Heart right ventricle (tissue), 16 donors: ENCODE measurements at regions not wholly inside any gene's neighbourhood (a gene's known extent, or its start where the extent isn't known, plus 50 kb on each side); places are given as distances from the start of the nearest gene placed in this dataset.

ENCODE experiments used
- ATAC-seq, 8 donors: fragments of 200-7000 bp; cut with Tn5 transposase; one replicate each; pipeline ENCODE4 v1.9.1; 2020; ENCODE audit warnings: mild to moderate bottlenecking in 8 of 8, moderate library complexity in 8 of 8, moderate number of reproducible peaks in 1 of 8
- DNase-seq, 2 donors: peaks; one replicate each; pipeline ENCODE4 v3.0.0-alpha.2; 2020
- H3K27ac ChIP-seq, 10 donors: fragments of 200-600 bp; sonication (generic) in 2 of 10; one replicate each; pipeline versions ENCODE4 v1.5.0 to v1.8.0; 2020 to 2022; ENCODE audit warnings: mild to moderate bottlenecking in 3 of 10
- H3K27me3 ChIP-seq, 7 donors: fragments of 200-600 bp; one replicate each; pipeline ENCODE4 v1.8.0; 2021 to 2022; ENCODE audit warnings: mild to moderate bottlenecking in 2 of 7
- H3K36me3 ChIP-seq, 9 donors: fragments of 200-600 bp; sonication (generic) in 1 of 9; one replicate each; pipeline versions ENCODE4 v1.5.0 to v1.8.0; 2020 to 2022; ENCODE audit warnings: mild to moderate bottlenecking in 2 of 9
- H3K4me1 ChIP-seq, 9 donors: fragments of 200-600 bp; sonication (generic) in 1 of 9; one replicate each; pipeline versions ENCODE4 v1.5.0 to v1.8.0; 2020 to 2022; ENCODE audit warnings: mild to moderate bottlenecking in 4 of 9
- H3K4me3 ChIP-seq, 10 donors: fragments of 200-600 bp; sonication (generic) in 2 of 10; one replicate each; pipeline versions ENCODE4 v1.5.0 to v1.8.0; 2020 to 2022; ENCODE audit warnings: mild to moderate bottlenecking in 7 of 10, moderate library complexity in 2 of 10
- H3K9me3 ChIP-seq, 11 donors: fragments of 200-600 bp in 10 of 11; sonication (generic) in 2 of 11; one replicate each; pipeline versions ENCODE4 v1.5.0 to v1.8.0; 2013 to 2022; ENCODE audit warnings: mild to moderate bottlenecking in 2 of 11, control low read depth in 1 of 11, moderate library complexity in 1 of 11
- CTCF ChIP-seq, 9 donors: fragments of 200-600 bp; sonication (generic) in 2 of 9; IDR thresholded peaks; one replicate each; pipeline versions ENCODE4 v1.5.0 to v1.8.0; 2021 to 2022; ENCODE audit warnings: antibody characterized with exemption in 9 of 9, mild to moderate bottlenecking in 5 of 9, moderate library complexity in 1 of 9
- WGBS, 2 donors: extraction: QIAGEN DNeasy Blood & Tissue Kit; methylation state at CpG; one replicate each; pipeline ENCODE4 v1.1.7; 2013; ENCODE audit warnings: inconsistent platforms in 1 of 2; 5-methylcytosine and 5-hydroxymethylcytosine counted together
- intact Hi-C, 10 donors: fragments of 100-400 bp; cut with DNase I; formaldehyde crosslinking; loops; one replicate each; pipeline versions ENCODE4 v1.11.1 to v1.14.2; 2022
- donor health status: Arrhythmogenic right ventricular cardiomyopathy.
- donor health status: ischemic (EF 13 %, LVEDD 7.1; RV severe dilation, severe dysfunction).
- donor health status: healthy with polysubstance abuse.
- donor health status: DM: no; HTN: yes; CAD: no.
- donor health status: DM: no; HTN: no; CAD: no.
- donor health status: ischemic (EF 25% LVEDD 6.9; RV normal size, moderate dysfunction).
- donor health status: ischemic (EF 25% LVEDD 5.7; RV mildly dilated, moderate dysfunction).
- donor health status: healthy.
- donor health status: DM: yes; HTN: yes; CAD: no.
- donor health status: Ischemic cardiomyopathy.
- donor health status: ischemic (EF 35%, LVEDD 5.7; RV mildly dilated, moderate dysfunction).
- donor health status: nonischemic (EF 11% LVEDD 7.7; RV severe dilation, severe dysfunction).
- donor health status: DM: yes; HTN: yes; CAD: no.
- donor health status: PGD.
- donor health status: ischemic (EF 29% LVEDD 5.4; RV normal size, mild dysfunction).
- donor health status: nonischemic (EF 23%, LVEDD 6.1; RV moderate dilation, normal function).

DNA sequence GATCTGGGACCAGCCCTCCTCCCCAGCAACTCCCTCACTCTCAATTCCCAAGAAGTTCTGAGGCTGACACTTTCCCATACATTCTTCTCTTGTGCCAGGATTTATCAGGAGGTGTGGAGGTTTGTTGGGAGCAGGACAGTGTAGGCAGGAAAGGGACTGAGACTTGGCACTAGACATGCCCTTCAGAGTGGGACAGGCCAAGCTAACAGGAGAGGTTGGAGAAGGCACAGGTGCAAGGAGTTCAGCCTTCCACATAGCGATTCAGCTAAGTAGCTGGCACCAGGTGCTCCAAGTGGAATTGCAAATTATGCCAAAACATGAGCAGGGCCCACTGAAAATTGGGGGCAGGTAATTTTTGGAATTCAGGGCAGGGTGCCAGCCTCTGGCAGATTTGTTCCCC is 83.0 kb upstream of the DUSP10 start:
- WGBS, 2 donors, result 87 to 91% methylated on average over 1 of the region's 1 CpG
- TF ChIP-seq CTCF (IDR thresholded peaks at IDR 0.05), result no peak
- ATAC-seq, result no peak

GRCh38 chr1:221824025-221824424 is 82.1 kb upstream of the DUSP10 start:
- ATAC-seq, result no peak
- no peak overlapping the region for H3K4me3 ChIP-seq
- peaks cover 0 to 12% (median 4%) of the 10 kb centered on the region in 9 donors for H3K4me1 ChIP-seq
- intact Hi-C loops, result no loop called here
- 88 to 90% methylated on average over 2 of the region's 2 CpGs for WGBS, 2 donors
- no peaks in the 10 kb centered on the region for H3K27me3 ChIP-seq
- peaks cover 0 to 11% (median 0%) of the 10 kb centered on the region in 11 donors for H3K9me3 ChIP-seq
- DNase-seq, result no peak
- no peak for TF ChIP-seq CTCF (IDR thresholded peaks at IDR 0.05)
- H3K27ac ChIP-seq, result no peak overlapping the region
- no peaks in the 10 kb centered on the region for H3K36me3 ChIP-seq

More for the DNA sequence above, 83.0 kb upstream of the DUSP10 start:
- H3K36me3 ChIP-seq, result no peaks in the 10 kb centered on the region
- H3K4me1 ChIP-seq, result peaks cover 0 to 21% (median 4%) of the 10 kb centered on the region in 9 donors
- H3K27ac ChIP-seq, result no peak overlapping the region
- H3K4me3 ChIP-seq, result no peak overlapping the region
- H3K9me3 ChIP-seq, result peaks cover 0 to 2% (median 0%) of the 10 kb centered on the region in 11 donors
- DNase-seq, result no peak
- H3K27me3 ChIP-seq, result no peaks in the 10 kb centered on the region
- intact Hi-C loops, result no loop called here

- H3K4me1 ChIP-seq, result peaks cover 0 to 10% (median 4%) of the 10 kb centered on the region in 9 donors
- no peaks in the 10 kb centered on the region for H3K27me3 ChIP-seq
- peaks cover 0 to 15% (median 0%) of the 10 kb centered on the region in 11 donors for H3K9me3 ChIP-seq
- 37 to 84% methylated on average over 1 of the region's 1 CpG for WGBS, 2 donors
- DNase-seq (no peak), ATAC-seq (no peak)
- no peak for TF ChIP-seq CTCF (IDR thresholded peaks at IDR 0.05)
- intact Hi-C loops, result no loop called here
- H3K27ac ChIP-seq, result no peak overlapping the region
- H3K36me3 ChIP-seq, result no peaks in the 10 kb centered on the region
- no peak overlapping the region for H3K4me3 ChIP-seq
Measured at GRCh38 chr1:221823561-221823960, 81.7 kb upstream of the DUSP10 start.

DNA sequence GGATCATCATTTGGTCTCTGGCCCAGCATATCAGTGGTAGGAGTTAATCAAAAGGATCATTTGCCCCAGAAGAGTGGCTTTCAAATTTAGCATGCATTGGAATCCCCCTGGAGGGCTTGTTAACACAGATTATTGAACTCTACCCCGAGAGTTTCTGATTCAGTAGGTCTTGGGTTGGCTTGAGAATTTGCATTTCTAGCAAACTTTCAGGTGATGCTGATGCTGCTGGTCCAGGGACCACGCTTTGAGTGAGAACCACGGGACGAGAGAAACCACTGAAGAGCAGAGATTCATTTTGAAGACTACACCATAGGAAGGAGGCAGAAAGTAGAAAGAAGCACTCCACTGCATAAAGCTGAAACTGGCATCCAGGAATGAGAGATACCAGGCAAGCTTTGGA is 81.3 kb upstream of the DUSP10 start:
- peaks cover 0 to 17% (median 0%) of the 10 kb centered on the region in 11 donors for H3K9me3 ChIP-seq
- no peak for TF ChIP-seq CTCF (IDR thresholded peaks at IDR 0.05)
- H3K4me1 ChIP-seq, result peaks cover 0 to 10% (median 4%) of the 10 kb centered on the region in 9 donors
- H3K36me3 ChIP-seq, result no peaks in the 10 kb centered on the region
- no peak overlapping the region for H3K4me3 ChIP-seq
- no peak for ATAC-seq
- intact Hi-C loops, result no loop called here
- no peak for DNase-seq
- no peak overlapping the region for H3K27ac ChIP-seq
- no peaks in the 10 kb centered on the region for H3K27me3 ChIP-seq
- WGBS, 2 donors, result 91 to 93% methylated on average over 4 of the region's 4 CpGs
